Fibroblast of lung (primary cell): ENCODE measurements at regions not wholly inside any gene's neighbourhood (a gene's known extent, or its start where the extent isn't known, plus 50 kb on each side); places are given as distances from the start of the nearest gene placed in this dataset.
A peak's percentile ranks its signal among the peaks of the same experiment; 100 is the strongest.

Source experiments
- DNase-seq, 2 donors: peaks; one replicate each; pipeline versions ENCODE4 v3.0.0 to v3.0.0-alpha.2; 2010; ENCODE audit warnings: low read depth in 2 of 2
- H2AFZ ChIP-seq: 2 replicates; pipeline ENCODE4 v1.5.1; 2012; ENCODE audit warnings: low read length, control low read depth, inconsistent platforms
- H3K27ac ChIP-seq: 2 replicates; pipeline ENCODE4 v1.5.1; 2011; ENCODE audit warnings: low read length, control low read depth; ENCODE audit not compliant: insufficient read depth
- H3K27me3 ChIP-seq: 2 replicates; pipeline ENCODE4 v1.5.1; 2011; ENCODE audit warnings: mild to moderate bottlenecking, low read length; ENCODE audit not compliant: control insufficient read depth, insufficient read depth
- H3K36me3 ChIP-seq: 2 replicates; pipeline ENCODE4 v1.5.1; 2011; ENCODE audit warnings: low read length; ENCODE audit not compliant: control insufficient read depth, insufficient read depth
- H3K4me1 ChIP-seq: 2 replicates; pipeline ENCODE4 v1.5.1; 2011; ENCODE audit warnings: low read length; ENCODE audit not compliant: control insufficient read depth, insufficient read depth; ENCODE audit errors: extremely low read depth
- H3K4me2 ChIP-seq: 2 replicates; pipeline ENCODE4 v1.5.1; 2011; ENCODE audit warnings: low read length, control low read depth; ENCODE audit not compliant: insufficient read depth; ENCODE audit errors: extremely low read depth
- H3K4me3 ChIP-seq, 4 experiments: fragments of 200-600 bp in 1 of 4; sonication (generic) in 1 of 4; replicated peaks in 1 of 4; 2 replicates each; pipeline ENCODE4 v1.5.1; 2011 to 2016; ENCODE audit warnings: low read length in 4 of 4, low read depth in 3 of 4, mild to moderate bottlenecking in 3 of 4, control low read depth in 2 of 4, inconsistent platforms in 1 of 4, mixed read lengths in 1 of 4; ENCODE audit not compliant: insufficient read depth in 1 of 4; ENCODE audit errors: control extremely low read depth in 1 of 4
- H3K79me2 ChIP-seq: 2 replicates; pipeline ENCODE4 v1.5.1; 2012; ENCODE audit warnings: mild to moderate bottlenecking, low read length, inconsistent platforms; ENCODE audit not compliant: control insufficient read depth, insufficient read depth
- H3K9ac ChIP-seq: 2 replicates; pipeline ENCODE4 v1.5.1; 2011; ENCODE audit warnings: mild to moderate bottlenecking, low read length, control low read depth; ENCODE audit not compliant: insufficient read depth
- H3K9me3 ChIP-seq: 2 replicates; pipeline ENCODE4 v1.5.1; 2012; ENCODE audit warnings: low read depth, low read length; ENCODE audit not compliant: control insufficient read depth, insufficient read depth
- H4K20me1 ChIP-seq: 2 replicates; pipeline ENCODE4 v1.5.1; 2011; ENCODE audit warnings: low read length; ENCODE audit not compliant: control insufficient read depth, insufficient read depth; ENCODE audit errors: extremely low read depth
- EZH2 ChIP-seq: IDR thresholded peaks from 2 replicates; pipeline ENCODE4 v1.5.1; 2012; ENCODE audit warnings: low read length, control low read depth, mild to moderate bottlenecking; ENCODE audit errors: missing control alignments
- TF ChIP-seq, protein P1 (sequence below), 2 donors: IDR thresholded peaks in 1 of 2; conservative IDR thresholded peaks in 1 of 2; 1 replicate in 1 of 2; 2 replicates in 1 of 2; pipeline ENCODE4 v1.5.1; 2011 to 2012; ENCODE audit warnings: low read length in 2 of 2, control low read depth in 1 of 2, inconsistent platforms in 1 of 2, low read depth in 1 of 2, mild to moderate bottlenecking in 1 of 2

DNA sequence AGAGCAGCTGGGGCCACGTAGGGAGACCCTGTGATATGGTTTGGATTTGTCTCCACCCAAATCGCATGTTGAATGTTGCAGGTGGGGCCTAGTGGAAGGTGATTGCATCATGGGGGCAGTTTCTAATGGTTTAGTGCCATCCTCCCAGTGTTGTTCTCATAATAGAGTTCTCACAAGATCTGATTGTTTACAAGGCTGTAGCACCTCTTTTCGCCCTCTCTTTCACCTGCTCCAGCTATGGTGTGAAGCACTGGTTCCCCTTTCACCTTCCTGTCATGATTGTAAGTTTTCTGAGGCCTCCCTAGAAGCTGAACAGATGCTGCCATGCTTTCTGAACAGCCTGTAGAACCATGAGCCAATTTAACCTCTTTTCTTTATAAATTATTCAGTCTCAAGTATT is 198.9 kb upstream of the CBLB start:
- Histone ChIP-seq H3K9ac (no peak overlapping the region), H3K4me2 (no peak overlapping the region), H3K36me3 (no peaks in the 10 kb centered on the region), H3K4me1 (no peaks in the 10 kb centered on the region), H3K27me3 (no peaks in the 10 kb centered on the region), H3K79me2 (no peaks in the 10 kb centered on the region), H3K27ac (no peak overlapping the region), H2AFZ (no peak overlapping the region), H3K4me3 (no peak overlapping the region), H4K20me1 (no peaks in the 10 kb centered on the region), H3K9me3 (no peaks in the 10 kb centered on the region)
- TF ChIP-seq EZH2 = no peak
- TF ChIP-seq, protein P1, sequence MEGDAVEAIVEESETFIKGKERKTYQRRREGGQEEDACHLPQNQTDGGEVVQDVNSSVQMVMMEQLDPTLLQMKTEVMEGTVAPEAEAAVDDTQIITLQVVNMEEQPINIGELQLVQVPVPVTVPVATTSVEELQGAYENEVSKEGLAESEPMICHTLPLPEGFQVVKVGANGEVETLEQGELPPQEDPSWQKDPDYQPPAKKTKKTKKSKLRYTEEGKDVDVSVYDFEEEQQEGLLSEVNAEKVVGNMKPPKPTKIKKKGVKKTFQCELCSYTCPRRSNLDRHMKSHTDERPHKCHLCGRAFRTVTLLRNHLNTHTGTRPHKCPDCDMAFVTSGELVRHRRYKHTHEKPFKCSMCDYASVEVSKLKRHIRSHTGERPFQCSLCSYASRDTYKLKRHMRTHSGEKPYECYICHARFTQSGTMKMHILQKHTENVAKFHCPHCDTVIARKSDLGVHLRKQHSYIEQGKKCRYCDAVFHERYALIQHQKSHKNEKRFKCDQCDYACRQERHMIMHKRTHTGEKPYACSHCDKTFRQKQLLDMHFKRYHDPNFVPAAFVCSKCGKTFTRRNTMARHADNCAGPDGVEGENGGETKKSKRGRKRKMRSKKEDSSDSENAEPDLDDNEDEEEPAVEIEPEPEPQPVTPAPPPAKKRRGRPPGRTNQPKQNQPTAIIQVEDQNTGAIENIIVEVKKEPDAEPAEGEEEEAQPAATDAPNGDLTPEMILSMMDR (conservative IDR thresholded peaks at IDR 0.05 in 1 of 2, IDR thresholded peaks at IDR 0.05 in 1 of 2; ENCODE audit: low read depth in 1 of 2, low read length in 2 of 2) = no peak
- no peak for DNase-seq

DNA sequence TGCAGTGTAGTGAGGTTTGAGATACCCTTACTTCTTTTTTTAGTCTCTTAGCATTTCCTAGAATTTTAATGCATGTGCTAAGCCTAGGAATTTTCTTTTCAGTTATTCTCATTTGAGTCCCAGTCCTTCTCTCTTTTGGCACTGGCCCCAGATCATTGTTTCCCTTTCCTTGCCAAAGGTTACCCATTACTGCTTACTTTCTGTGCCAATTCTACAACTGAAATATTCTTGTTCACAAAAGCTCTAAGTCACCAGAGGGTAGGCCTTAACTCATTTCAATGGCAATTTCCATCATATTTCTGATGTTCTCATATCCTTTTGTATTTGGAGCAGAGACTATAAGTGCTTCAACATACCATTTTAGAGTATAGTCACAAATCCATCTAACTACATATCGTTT is 199.6 kb upstream of the CBLB start:
- H2AFZ ChIP-seq = peak overlapping the region; percentile 3
- peak in 1 of 2 donors; percentile 25 for DNase-seq

DNA sequence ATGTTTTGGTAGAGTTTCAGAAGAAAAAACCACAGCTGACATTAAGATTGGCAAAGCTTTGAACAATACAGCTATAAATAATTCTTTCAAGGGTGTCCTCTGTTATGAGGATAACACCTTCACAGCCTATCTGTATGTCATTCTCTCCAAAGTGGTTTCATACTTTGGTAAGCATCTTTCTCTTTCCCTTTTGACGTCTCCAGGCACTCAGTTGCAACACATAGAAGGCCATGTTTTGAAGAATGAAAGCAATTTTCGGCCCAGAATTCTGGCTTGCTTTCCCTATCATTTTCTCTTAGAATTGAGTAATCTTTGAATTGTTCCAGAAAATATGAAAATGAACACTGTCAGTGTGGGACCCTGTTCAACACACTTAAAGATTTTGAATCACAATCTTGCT is 200.0 kb upstream of the CBLB start:
- TF ChIP-seq, protein P1 (conservative IDR thresholded peaks at IDR 0.05 in 1 of 2, IDR thresholded peaks at IDR 0.05 in 1 of 2; ENCODE audit: low read depth in 1 of 2, low read length in 2 of 2) = no peak
- TF ChIP-seq EZH2 = no peak
- Histone ChIP-seq H3K4me1 (no peaks in the 10 kb centered on the region), H2AFZ (peak overlapping the region; percentile 3), H4K20me1 (no peaks in the 10 kb centered on the region), H3K36me3 (no peaks in the 10 kb centered on the region), H3K27me3 (no peaks in the 10 kb centered on the region), H3K9ac (no peak overlapping the region), H3K27ac (no peak overlapping the region), H3K4me3 (no peak overlapping the region), H3K9me3 (no peaks in the 10 kb centered on the region), H3K4me2 (peak overlapping the region; percentile 27), H3K79me2 (no peaks in the 10 kb centered on the region)
- peak in 1 of 2 donors; percentile 71 for DNase-seq

More for the DNA sequence above, 199.6 kb upstream of the CBLB start:
- Histone ChIP-seq H4K20me1 (no peaks in the 10 kb centered on the region), H3K4me1 (no peaks in the 10 kb centered on the region), H3K79me2 (no peaks in the 10 kb centered on the region), H3K4me3 (no peak overlapping the region), H3K4me2 (no peak overlapping the region), H3K27ac (no peak overlapping the region), H3K27me3 (no peaks in the 10 kb centered on the region), H3K36me3 (no peaks in the 10 kb centered on the region), H3K9me3 (no peaks in the 10 kb centered on the region), H3K9ac (no peak overlapping the region)
- TF ChIP-seq, protein P1 (conservative IDR thresholded peaks at IDR 0.05 in 1 of 2, IDR thresholded peaks at IDR 0.05 in 1 of 2; ENCODE audit: low read depth in 1 of 2, low read length in 2 of 2) = no peak
- TF ChIP-seq EZH2 = no peak
